Karpas-422 (cell line): ENCODE measurements at regions not wholly inside any gene's neighbourhood (a gene's known extent, or its start where the extent isn't known, plus 50 kb on each side); places are given as distances from the start of the nearest gene placed in this dataset.

Source experiments
- DNase-seq: peaks from one replicate; pipeline ENCODE4 v3.0.0-alpha.2; 2015
- H2AFZ ChIP-seq: fragments of 200-600 bp; sonication (generic); 2 replicates; pipeline ENCODE4 v1.6.1; 2014; ENCODE audit warnings: antibody characterized with exemption, low read length, mixed read lengths
- H3K27ac ChIP-seq: fragments of 200-600 bp; sonication (generic); 2 replicates; pipeline ENCODE4 v1.5.1; 2014; ENCODE audit warnings: mild to moderate bottlenecking, low read length, moderate library complexity
- H3K27me3 ChIP-seq: fragments of 200-600 bp; sonication (generic); 2 replicates; pipeline ENCODE4 v1.6.1; 2014; ENCODE audit warnings: low read length, mixed read lengths
- H3K36me3 ChIP-seq: fragments of 200-600 bp; sonication (generic); 2 replicates; pipeline ENCODE4 v1.6.1; 2014; ENCODE audit warnings: low read length, mixed read lengths; ENCODE audit not compliant: insufficient read depth
- H3K4me1 ChIP-seq: fragments of 200-600 bp; sonication (generic); 2 replicates; pipeline ENCODE4 v1.6.1; 2014; ENCODE audit warnings: mild to moderate bottlenecking, low read length, mixed read lengths
- H3K4me2 ChIP-seq: fragments of 200-600 bp; sonication (generic); 2 replicates; pipeline ENCODE4 v1.6.1; 2014; ENCODE audit warnings: low read length, low read depth, mild to moderate bottlenecking; ENCODE audit not compliant: poor library complexity, severe bottlenecking
- H3K4me3 ChIP-seq: fragments of 200-600 bp; sonication (generic); 2 replicates; pipeline ENCODE4 v1.5.1; 2014; ENCODE audit warnings: mild to moderate bottlenecking, antibody characterized with exemption, low read length, mixed read lengths
- H3K79me2 ChIP-seq: fragments of 200-600 bp; sonication (generic); 2 replicates; pipeline ENCODE4 v1.6.1; 2014; ENCODE audit warnings: mild to moderate bottlenecking, low read length, mixed read lengths
- H3K9ac ChIP-seq: fragments of 200-600 bp; sonication (generic); 2 replicates; pipeline ENCODE4 v1.6.0; 2014; ENCODE audit warnings: low read length
- H3K9me2 ChIP-seq: fragments of 200-600 bp; sonication (generic), shearing (Covaris generic); replicated peaks from 2 replicates; pipeline ENCODE4 v1.6.0; 2014; ENCODE audit warnings: mild to moderate bottlenecking, low read length, moderate library complexity; ENCODE audit not compliant: insufficient read depth
- H3K9me3 ChIP-seq: fragments of 300-700, 200-600 bp; sonication (generic); 2 replicates; pipeline ENCODE4 v1.6.1; 2014; ENCODE audit warnings: low read length, mixed read lengths
- H4K20me1 ChIP-seq: fragments of 200-600 bp; sonication (generic); 2 replicates; pipeline ENCODE4 v1.6.1; 2014; ENCODE audit warnings: mild to moderate bottlenecking, antibody characterized with exemption, low read length, low read depth; ENCODE audit not compliant: insufficient read depth

DNA sequence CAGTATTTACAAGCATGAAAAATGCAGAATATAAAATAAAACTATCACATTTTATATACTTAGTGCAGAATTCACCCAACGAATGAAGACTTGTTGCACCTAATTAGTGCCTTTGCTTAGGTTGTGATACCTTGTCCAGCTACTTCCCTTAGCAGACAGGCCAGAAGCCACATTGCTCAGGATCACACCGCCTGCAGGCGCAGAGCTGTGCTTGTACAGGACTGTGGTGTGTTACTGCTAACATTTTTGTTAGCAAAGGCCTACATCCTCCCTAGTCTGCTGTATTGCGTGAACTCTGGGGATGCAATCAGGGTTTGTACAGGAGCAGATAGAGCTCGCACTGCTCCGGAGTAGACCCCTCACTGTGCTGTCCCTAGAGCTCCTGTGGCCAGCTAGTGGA is 336.9 kb downstream of the CBLN2 start:
- Histone ChIP-seq H3K9me3 (peaks cover 80% of the 10 kb centered on the region), H2AFZ (no peak overlapping the region), H3K27ac (no peak overlapping the region), H4K20me1 (no peaks in the 10 kb centered on the region), H3K27me3 (no peaks in the 10 kb centered on the region), H3K36me3 (no peaks in the 10 kb centered on the region), H3K4me1 (no peaks in the 10 kb centered on the region), H3K79me2 (no peaks in the 10 kb centered on the region), H3K4me3 (no peak overlapping the region), H3K4me2 (no peak overlapping the region), H3K9ac (no peak overlapping the region), H3K9me2 (no peaks in the 10 kb centered on the region)
- no peak for DNase-seq

DNA sequence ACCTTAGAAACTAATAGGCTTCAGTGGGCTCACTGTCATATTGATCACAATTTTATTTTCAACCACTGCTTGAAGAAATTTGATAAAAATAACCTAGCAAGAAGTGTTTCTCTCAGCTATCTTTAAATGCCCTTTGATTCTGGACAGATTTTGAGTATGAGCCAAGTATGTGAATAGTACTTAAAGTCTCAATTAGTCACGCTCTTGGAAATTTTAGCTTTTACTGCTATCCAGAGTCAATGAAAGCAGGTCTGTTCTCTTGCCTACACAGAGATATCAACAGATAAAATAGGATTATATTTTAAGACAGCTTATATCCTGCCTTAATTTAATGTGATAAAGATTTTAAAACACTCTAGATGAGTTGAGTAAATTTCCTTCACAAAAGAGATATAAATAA is 337.3 kb downstream of the CBLN2 start:
- H3K27me3 ChIP-seq: no peaks in the 10 kb centered on the region
- no peak for DNase-seq
- H3K9me2 ChIP-seq: no peaks in the 10 kb centered on the region
- no peak overlapping the region for H3K4me3 ChIP-seq
- H3K4me2 ChIP-seq: no peak overlapping the region
- no peak overlapping the region for H3K27ac ChIP-seq
- no peaks in the 10 kb centered on the region for H3K79me2 ChIP-seq
- no peak overlapping the region for H3K9ac ChIP-seq
- no peaks in the 10 kb centered on the region for H3K4me1 ChIP-seq
- H3K9me3 ChIP-seq: peaks cover 79% of the 10 kb centered on the region
- H2AFZ ChIP-seq: no peak overlapping the region
- no peaks in the 10 kb centered on the region for H3K36me3 ChIP-seq
- no peaks in the 10 kb centered on the region for H4K20me1 ChIP-seq

DNA sequence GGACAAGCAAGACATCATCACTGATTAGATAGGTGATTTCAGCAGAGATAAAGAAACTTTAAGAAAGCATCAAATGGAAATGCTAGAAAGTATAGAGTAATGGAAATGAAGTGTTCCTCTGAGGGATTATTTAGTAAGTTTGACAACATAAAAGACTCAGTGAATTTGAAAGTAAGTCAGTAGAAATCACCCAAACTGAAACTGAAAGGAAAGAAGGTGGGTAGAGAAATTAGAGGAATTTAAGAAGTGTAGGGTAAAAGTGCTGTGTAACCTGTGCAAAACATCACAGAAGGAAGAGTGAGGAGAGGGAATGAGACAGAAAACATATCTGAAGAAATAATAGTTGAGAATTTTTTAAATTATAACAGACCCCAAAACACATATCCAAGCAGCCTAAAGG is 343.1 kb downstream of the CBLN2 start:
- Histone ChIP-seq H3K4me2 (no peak overlapping the region), H3K27me3 (no peaks in the 10 kb centered on the region), H3K27ac (no peak overlapping the region), H3K36me3 (no peaks in the 10 kb centered on the region), H3K9ac (no peak overlapping the region), H3K4me3 (no peak overlapping the region), H3K9me3 (peaks cover 74% of the 10 kb centered on the region), H3K79me2 (no peaks in the 10 kb centered on the region), H2AFZ (no peak overlapping the region), H4K20me1 (no peaks in the 10 kb centered on the region), H3K9me2 (no peaks in the 10 kb centered on the region), H3K4me1 (no peaks in the 10 kb centered on the region)
- DNase-seq: no peak

DNA sequence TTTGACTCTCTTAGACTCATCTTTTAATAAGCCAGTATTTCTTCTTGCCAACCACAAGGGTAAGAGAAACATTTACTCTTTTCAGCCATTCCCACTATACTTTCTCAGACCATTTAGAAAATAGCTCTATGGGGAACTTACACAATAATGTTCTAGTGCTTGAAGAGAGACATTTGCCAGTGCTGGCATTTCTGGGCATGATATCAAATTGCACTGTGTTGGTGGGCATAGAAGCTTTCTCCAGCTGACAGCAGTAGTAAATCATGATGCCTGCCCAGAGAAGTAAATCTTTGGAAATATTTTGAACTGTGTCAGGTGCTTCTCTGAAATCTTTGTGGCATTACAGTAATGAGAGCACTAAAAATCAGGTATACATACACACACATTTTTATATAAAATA is 346.6 kb downstream of the CBLN2 start:
- H2AFZ ChIP-seq: no peak overlapping the region
- no peaks in the 10 kb centered on the region for H3K9me2 ChIP-seq
- no peaks in the 10 kb centered on the region for H3K27me3 ChIP-seq
- H3K36me3 ChIP-seq: no peaks in the 10 kb centered on the region
- H4K20me1 ChIP-seq: no peaks in the 10 kb centered on the region
- H3K9ac ChIP-seq: no peak overlapping the region
- no peak overlapping the region for H3K27ac ChIP-seq
- H3K4me1 ChIP-seq: no peaks in the 10 kb centered on the region
- H3K9me3 ChIP-seq: peaks cover 57% of the 10 kb centered on the region
- DNase-seq: no peak
- no peak overlapping the region for H3K4me3 ChIP-seq
- no peaks in the 10 kb centered on the region for H3K79me2 ChIP-seq
- no peak overlapping the region for H3K4me2 ChIP-seq

DNA sequence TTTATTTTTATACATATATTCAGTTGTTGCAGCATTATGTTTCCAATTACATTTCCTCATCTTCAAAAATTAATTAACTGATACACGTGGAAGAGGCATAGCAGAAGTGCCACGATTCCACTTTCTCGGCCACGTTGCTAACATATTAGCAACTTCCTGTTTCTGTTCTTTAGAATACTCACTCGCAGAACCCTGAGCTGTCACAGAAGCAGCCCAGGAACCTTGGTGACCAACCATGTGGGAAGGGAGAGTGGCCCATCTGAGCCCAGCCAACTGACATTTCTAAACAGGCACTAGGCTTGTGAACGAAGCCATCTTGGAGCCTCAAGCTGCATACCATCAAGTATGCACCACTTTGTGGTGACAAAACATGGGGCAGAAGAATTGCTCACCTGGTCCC is 350.1 kb downstream of the CBLN2 start:
- H3K4me3 ChIP-seq: no peak overlapping the region
- H3K27me3 ChIP-seq: no peaks in the 10 kb centered on the region
- no peak overlapping the region for H3K9ac ChIP-seq
- H3K36me3 ChIP-seq: no peaks in the 10 kb centered on the region
- no peaks in the 10 kb centered on the region for H3K9me2 ChIP-seq
- peaks cover 38% of the 10 kb centered on the region for H3K9me3 ChIP-seq
- H3K27ac ChIP-seq: no peak overlapping the region
- DNase-seq: no peak
- no peaks in the 10 kb centered on the region for H4K20me1 ChIP-seq
- no peaks in the 10 kb centered on the region for H3K79me2 ChIP-seq
- H2AFZ ChIP-seq: no peak overlapping the region
- H3K4me2 ChIP-seq: no peak overlapping the region
- H3K4me1 ChIP-seq: no peaks in the 10 kb centered on the region

DNA sequence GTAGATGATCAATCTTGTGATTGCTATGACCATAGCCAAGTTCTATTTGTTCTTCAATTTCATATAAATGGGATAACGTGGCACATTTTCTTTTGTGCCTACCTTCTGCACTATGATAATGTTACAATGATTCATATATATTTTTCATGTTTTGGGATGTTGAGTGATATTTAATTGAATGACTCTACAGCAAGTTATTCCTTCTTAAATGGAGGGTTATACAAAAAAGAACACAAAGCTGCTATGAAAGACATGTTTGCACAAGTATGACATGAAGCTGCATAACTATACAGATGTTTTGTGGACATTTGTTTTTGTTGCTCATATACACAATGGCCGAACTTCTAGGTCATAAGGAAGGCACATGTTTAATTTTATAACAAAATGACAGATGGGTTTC is 356.2 kb downstream of the CBLN2 start:
- Histone ChIP-seq H3K9ac (no peak overlapping the region), H3K4me2 (no peak overlapping the region), H3K9me3 (peaks cover 40% of the 10 kb centered on the region), H2AFZ (no peak overlapping the region), H3K36me3 (no peaks in the 10 kb centered on the region), H3K79me2 (no peaks in the 10 kb centered on the region), H3K4me1 (no peaks in the 10 kb centered on the region), H3K9me2 (no peaks in the 10 kb centered on the region), H3K27me3 (no peaks in the 10 kb centered on the region), H3K27ac (no peak overlapping the region), H3K4me3 (no peak overlapping the region), H4K20me1 (no peaks in the 10 kb centered on the region)
- no peak for DNase-seq

DNA sequence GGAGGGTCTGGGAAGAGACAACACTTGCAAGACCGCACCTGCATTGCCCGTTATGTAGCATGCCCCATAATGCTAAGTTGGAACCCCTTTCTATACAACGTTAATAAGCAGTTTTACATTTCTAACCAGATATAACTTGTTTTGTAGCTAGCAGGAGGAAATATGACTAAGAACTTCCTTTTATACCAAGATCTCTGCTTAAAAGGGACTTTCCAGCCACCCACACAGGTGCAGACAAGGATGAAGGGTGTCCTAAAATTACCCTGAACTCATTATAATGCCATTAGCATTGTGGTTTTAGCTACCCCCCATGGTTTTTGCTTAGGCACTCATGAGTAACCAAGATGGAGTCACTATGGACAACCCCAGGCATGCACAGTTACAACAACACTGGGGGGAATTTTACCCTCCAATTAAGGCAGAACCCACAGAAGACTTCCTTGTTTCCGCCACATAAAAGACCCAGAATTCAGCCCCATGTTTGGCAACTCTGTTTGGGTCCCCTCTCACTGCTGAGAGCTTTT is 362.8 kb downstream of the CBLN2 start:
- DNase-seq: no peak
- no peak overlapping the region for H3K9ac ChIP-seq
- H3K4me1 ChIP-seq: no peaks in the 10 kb centered on the region
- H3K36me3 ChIP-seq: no peaks in the 10 kb centered on the region
- H3K9me3 ChIP-seq: peaks cover 50% of the 10 kb centered on the region
- H4K20me1 ChIP-seq: no peaks in the 10 kb centered on the region
- H3K4me2 ChIP-seq: no peak overlapping the region
- H3K27ac ChIP-seq: no peak overlapping the region
- H3K79me2 ChIP-seq: no peaks in the 10 kb centered on the region
- no peak overlapping the region for H3K4me3 ChIP-seq
- H3K27me3 ChIP-seq: no peaks in the 10 kb centered on the region
- no peak overlapping the region for H2AFZ ChIP-seq
- no peaks in the 10 kb centered on the region for H3K9me2 ChIP-seq

DNA sequence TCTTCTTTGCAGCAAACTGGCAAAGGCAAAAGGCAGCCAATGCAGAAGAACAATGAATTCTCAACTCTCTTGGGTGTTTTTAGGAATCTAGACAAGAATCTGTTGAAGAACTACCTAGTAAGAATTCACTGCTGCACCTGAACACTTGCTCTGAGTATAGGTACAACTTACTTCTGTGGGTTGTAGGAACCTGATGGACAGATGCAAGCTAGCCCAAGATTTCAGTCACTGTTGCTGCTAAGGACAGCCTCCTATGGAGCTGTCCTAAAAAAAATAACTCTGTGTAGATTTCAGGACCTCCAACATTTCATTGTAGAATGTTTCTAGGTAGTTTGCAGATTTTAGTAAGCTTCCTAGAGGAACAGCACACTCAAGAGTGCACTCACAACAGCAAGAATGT is 363.5 kb downstream of the CBLN2 start:
- H2AFZ ChIP-seq: no peak overlapping the region
- no peaks in the 10 kb centered on the region for H3K27me3 ChIP-seq
- no peaks in the 10 kb centered on the region for H3K4me1 ChIP-seq
- no peaks in the 10 kb centered on the region for H3K9me2 ChIP-seq
- no peak for DNase-seq
- no peaks in the 10 kb centered on the region for H3K79me2 ChIP-seq
- no peak overlapping the region for H3K9ac ChIP-seq
- no peak overlapping the region for H3K27ac ChIP-seq
- no peak overlapping the region for H3K4me2 ChIP-seq
- no peaks in the 10 kb centered on the region for H3K36me3 ChIP-seq
- H3K4me3 ChIP-seq: no peak overlapping the region
- peaks cover 48% of the 10 kb centered on the region for H3K9me3 ChIP-seq
- H4K20me1 ChIP-seq: no peaks in the 10 kb centered on the region
